ENCODE measurements at regions not wholly inside any gene's neighbourhood (a gene's known extent, or its start where the extent isn't known, plus 50 kb on each side); places are given as distances from the start of the nearest gene placed in this dataset.

DNA sequence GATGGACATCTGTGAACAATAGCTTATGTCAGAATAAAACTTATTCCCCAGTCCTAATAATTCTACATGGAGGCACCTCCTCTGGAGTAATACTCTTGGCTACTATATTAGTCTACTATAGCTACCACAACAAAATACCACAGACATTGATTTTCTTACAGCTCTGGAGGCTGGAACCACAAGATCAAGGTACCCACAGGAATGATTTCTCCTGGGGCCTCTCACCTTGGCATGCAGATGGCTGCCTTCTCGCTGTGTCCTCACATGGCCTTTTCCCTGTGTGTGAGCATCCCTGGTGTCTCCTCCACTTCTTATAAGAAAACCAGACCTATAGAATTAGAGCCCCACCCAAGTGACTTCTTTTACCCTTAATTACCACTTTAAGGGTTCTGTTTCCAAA is 244.3 kb downstream of the BARHL2 start:
- 100% methylated on average over 1 of the region's 1 CpG for WGBS (ENCODE audit: low lambda C conversion rate, missing lambda C conversion rate)
- TF ChIP-seq, protein P1, sequence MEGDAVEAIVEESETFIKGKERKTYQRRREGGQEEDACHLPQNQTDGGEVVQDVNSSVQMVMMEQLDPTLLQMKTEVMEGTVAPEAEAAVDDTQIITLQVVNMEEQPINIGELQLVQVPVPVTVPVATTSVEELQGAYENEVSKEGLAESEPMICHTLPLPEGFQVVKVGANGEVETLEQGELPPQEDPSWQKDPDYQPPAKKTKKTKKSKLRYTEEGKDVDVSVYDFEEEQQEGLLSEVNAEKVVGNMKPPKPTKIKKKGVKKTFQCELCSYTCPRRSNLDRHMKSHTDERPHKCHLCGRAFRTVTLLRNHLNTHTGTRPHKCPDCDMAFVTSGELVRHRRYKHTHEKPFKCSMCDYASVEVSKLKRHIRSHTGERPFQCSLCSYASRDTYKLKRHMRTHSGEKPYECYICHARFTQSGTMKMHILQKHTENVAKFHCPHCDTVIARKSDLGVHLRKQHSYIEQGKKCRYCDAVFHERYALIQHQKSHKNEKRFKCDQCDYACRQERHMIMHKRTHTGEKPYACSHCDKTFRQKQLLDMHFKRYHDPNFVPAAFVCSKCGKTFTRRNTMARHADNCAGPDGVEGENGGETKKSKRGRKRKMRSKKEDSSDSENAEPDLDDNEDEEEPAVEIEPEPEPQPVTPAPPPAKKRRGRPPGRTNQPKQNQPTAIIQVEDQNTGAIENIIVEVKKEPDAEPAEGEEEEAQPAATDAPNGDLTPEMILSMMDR (IDR thresholded peaks at IDR 0.05; ENCODE audit: poor library complexity): no peak
- TF ChIP-seq EZH2phosphoT487 (IDR thresholded peaks at IDR 0.05; ENCODE audit: low read depth, severe bottlenecking, unreplicated experiment): no peak
- no peak for TF ChIP-seq EZH2 (IDR thresholded peaks at IDR 0.05; ENCODE audit: borderline replicate concordance)

DNA sequence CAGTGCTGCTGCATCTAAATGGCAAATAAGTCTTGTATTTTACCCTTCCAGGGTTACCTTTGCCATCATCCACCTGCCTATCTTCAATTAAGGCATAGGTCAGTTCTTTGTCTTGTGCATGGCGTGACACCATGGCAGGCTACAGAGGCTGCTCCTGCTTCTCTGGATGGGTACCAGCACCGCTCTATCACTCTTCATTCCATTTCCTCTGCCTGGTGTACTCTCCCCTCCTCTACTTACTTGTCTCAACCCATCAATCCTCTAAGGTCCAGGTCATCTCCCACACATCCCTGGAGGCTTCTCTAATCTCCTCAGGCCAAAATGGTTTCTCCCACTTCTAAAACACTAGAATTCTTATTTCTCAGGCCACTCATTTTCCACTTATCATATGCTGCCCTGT is 257.5 kb downstream of the BARHL2 start:
- no peaks in the 10 kb centered on the region for H3K9me3 ChIP-seq (ENCODE audit: low read depth)
- H4K20me1 ChIP-seq (ENCODE audit: insufficient read depth, poor library complexity, severe bottlenecking): no peaks in the 10 kb centered on the region
- H3K4me2 ChIP-seq: no peak overlapping the region
- H3K4me1 ChIP-seq (ENCODE audit: insufficient read depth): no peaks in the 10 kb centered on the region
- 98% methylated on average over 2 of the region's 2 CpGs for WGBS (ENCODE audit: low lambda C conversion rate, missing lambda C conversion rate)
- no peak overlapping the region for H3K27ac ChIP-seq
- DNase-seq (ENCODE audit: low spot score): no peak
- no peak overlapping the region for H2AFZ ChIP-seq
- no peaks in the 10 kb centered on the region for H3K79me2 ChIP-seq
- H3K36me3 ChIP-seq (replicated peaks; ENCODE audit: insufficient read depth, low read depth): no peaks in the 10 kb centered on the region
- H3K9me2 ChIP-seq (replicated peaks; ENCODE audit: insufficient read depth): no peaks in the 10 kb centered on the region
- H3K27me3 ChIP-seq: no peaks in the 10 kb centered on the region
- no peak overlapping the region for H3K4me3 ChIP-seq
- TF ChIP-seq EZH2phosphoT487 (IDR thresholded peaks at IDR 0.05; ENCODE audit: low read depth, severe bottlenecking, unreplicated experiment) (no peak), EZH2 (IDR thresholded peaks at IDR 0.05; ENCODE audit: borderline replicate concordance) (no peak)
- TF ChIP-seq, protein P1 (IDR thresholded peaks at IDR 0.05; ENCODE audit: poor library complexity): no peak

More for the DNA sequence above, 244.3 kb downstream of the BARHL2 start:
- Histone ChIP-seq H3K4me3 (no peak overlapping the region), H4K20me1 (ENCODE audit: insufficient read depth, poor library complexity, severe bottlenecking) (no peaks in the 10 kb centered on the region), H3K4me2 (no peak overlapping the region), H3K9me3 (ENCODE audit: low read depth) (no peaks in the 10 kb centered on the region), H3K36me3 (replicated peaks; ENCODE audit: insufficient read depth, low read depth) (no peaks in the 10 kb centered on the region), H3K9me2 (replicated peaks; ENCODE audit: insufficient read depth) (no peaks in the 10 kb centered on the region), H3K4me1 (ENCODE audit: insufficient read depth) (no peaks in the 10 kb centered on the region), H3K79me2 (no peaks in the 10 kb centered on the region), H2AFZ (no peak overlapping the region), H3K27me3 (no peaks in the 10 kb centered on the region), H3K27ac (no peak overlapping the region)
- no peak for DNase-seq (ENCODE audit: low spot score)

DNA sequence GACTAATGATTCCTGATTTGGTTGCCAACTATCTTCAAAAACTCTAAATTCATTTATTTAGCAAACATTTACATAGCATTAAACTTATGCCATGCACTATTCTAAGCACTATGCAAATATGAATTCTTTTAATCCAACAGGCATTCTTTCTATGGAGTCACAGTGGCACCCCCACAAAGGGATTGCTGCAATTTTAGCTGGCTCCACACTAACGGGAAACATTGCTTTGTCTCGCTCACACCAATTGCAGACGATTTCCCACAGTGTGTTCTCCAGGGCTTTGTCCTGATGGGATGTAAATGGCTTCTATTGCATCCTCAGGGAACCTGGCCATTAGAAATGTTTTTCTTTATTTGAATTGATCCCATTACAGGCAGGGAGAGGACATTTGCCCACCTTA is 259.1 kb downstream of the BARHL2 start:
- H3K36me3 ChIP-seq (replicated peaks; ENCODE audit: insufficient read depth, low read depth): no peaks in the 10 kb centered on the region
- H3K79me2 ChIP-seq: no peaks in the 10 kb centered on the region
- no peak overlapping the region for H3K27ac ChIP-seq
- no peaks in the 10 kb centered on the region for H3K4me1 ChIP-seq (ENCODE audit: insufficient read depth)
- WGBS (ENCODE audit: low lambda C conversion rate, missing lambda C conversion rate): 78% methylated on average over 3 of the region's 3 CpGs
- H2AFZ ChIP-seq: no peak overlapping the region
- TF ChIP-seq EZH2phosphoT487 (IDR thresholded peaks at IDR 0.05; ENCODE audit: low read depth, severe bottlenecking, unreplicated experiment): no peak
- TF ChIP-seq, protein P1 (IDR thresholded peaks at IDR 0.05; ENCODE audit: poor library complexity): no peak
- TF ChIP-seq EZH2 (IDR thresholded peaks at IDR 0.05; ENCODE audit: borderline replicate concordance): no peak
- DNase-seq (ENCODE audit: low spot score): no peak
- no peaks in the 10 kb centered on the region for H3K9me3 ChIP-seq (ENCODE audit: low read depth)
- no peaks in the 10 kb centered on the region for H3K27me3 ChIP-seq
- H3K4me3 ChIP-seq: no peak overlapping the region
- H3K4me2 ChIP-seq: no peak overlapping the region
- no peaks in the 10 kb centered on the region for H3K9me2 ChIP-seq (replicated peaks; ENCODE audit: insufficient read depth)
- H4K20me1 ChIP-seq (ENCODE audit: insufficient read depth, poor library complexity, severe bottlenecking): no peaks in the 10 kb centered on the region

GRCh38 chr1:90452491-90452890 is 264.6 kb downstream of the BARHL2 start:
- TF ChIP-seq, protein P1 (IDR thresholded peaks at IDR 0.05; ENCODE audit: poor library complexity): no peak
- DNase-seq (ENCODE audit: low spot score): no peak
- Histone ChIP-seq H3K4me1 (ENCODE audit: insufficient read depth) (no peaks in the 10 kb centered on the region), H3K27me3 (no peaks in the 10 kb centered on the region), H2AFZ (no peak overlapping the region), H4K20me1 (ENCODE audit: insufficient read depth, poor library complexity, severe bottlenecking) (no peaks in the 10 kb centered on the region), H3K9me3 (ENCODE audit: low read depth) (no peaks in the 10 kb centered on the region), H3K4me3 (no peak overlapping the region), H3K4me2 (no peak overlapping the region), H3K79me2 (no peaks in the 10 kb centered on the region), H3K36me3 (replicated peaks; ENCODE audit: insufficient read depth, low read depth) (no peaks in the 10 kb centered on the region), H3K27ac (no peak overlapping the region), H3K9me2 (replicated peaks; ENCODE audit: insufficient read depth) (no peaks in the 10 kb centered on the region)
- WGBS (ENCODE audit: low lambda C conversion rate, missing lambda C conversion rate): 88% methylated on average over 2 of the region's 2 CpGs
